GM21723 (cell line): ENCODE measurements at regions not wholly inside any gene's neighbourhood (a gene's known extent, or its start where the extent isn't known, plus 50 kb on each side); places are given as distances from the start of the nearest gene placed in this dataset.

ENCODE experiments used
- ATAC-seq: cut with Tn5 transposase; IDR thresholded peaks from one replicate; pipeline ENCODE4 v1.9.1; 2021; ENCODE audit warnings: mild to moderate bottlenecking, moderate library complexity; ENCODE audit not compliant: unreplicated experiment

DNA sequence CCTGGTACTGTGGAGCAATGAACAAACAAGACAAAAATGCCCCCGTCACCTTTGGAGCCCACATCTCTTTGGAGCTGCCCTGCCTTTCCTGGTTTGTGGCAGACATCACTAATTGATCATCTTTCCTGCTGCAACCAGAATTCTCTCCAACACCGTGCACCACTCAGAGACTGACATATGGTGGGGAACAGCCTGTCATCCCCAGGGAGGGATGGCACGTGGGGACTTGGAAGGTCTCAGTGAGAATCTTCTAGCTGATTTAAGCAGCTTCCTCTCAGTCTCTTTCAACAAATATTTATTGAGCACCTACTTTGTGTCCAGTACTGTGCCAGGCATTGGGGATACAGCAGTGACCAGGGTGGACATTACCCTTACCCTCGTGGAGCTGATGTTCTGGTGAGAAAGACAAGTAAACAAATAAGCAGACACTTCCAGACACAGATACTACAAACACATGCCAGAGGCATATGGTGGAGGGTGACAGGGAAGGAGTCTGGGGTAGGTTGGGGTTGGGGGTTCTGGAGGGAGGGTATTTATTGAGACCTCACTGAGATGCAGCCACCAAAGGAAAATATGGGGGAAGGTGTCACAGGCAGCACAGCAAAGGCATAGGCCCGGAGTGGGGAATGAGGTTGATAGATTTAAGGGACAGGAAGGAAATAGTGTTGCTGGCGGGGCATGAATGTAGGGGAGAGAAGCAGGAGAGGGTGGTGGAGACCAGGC lies 82.3 kb downstream of the CEBPB start:
- ATAC-seq: no peak

DNA sequence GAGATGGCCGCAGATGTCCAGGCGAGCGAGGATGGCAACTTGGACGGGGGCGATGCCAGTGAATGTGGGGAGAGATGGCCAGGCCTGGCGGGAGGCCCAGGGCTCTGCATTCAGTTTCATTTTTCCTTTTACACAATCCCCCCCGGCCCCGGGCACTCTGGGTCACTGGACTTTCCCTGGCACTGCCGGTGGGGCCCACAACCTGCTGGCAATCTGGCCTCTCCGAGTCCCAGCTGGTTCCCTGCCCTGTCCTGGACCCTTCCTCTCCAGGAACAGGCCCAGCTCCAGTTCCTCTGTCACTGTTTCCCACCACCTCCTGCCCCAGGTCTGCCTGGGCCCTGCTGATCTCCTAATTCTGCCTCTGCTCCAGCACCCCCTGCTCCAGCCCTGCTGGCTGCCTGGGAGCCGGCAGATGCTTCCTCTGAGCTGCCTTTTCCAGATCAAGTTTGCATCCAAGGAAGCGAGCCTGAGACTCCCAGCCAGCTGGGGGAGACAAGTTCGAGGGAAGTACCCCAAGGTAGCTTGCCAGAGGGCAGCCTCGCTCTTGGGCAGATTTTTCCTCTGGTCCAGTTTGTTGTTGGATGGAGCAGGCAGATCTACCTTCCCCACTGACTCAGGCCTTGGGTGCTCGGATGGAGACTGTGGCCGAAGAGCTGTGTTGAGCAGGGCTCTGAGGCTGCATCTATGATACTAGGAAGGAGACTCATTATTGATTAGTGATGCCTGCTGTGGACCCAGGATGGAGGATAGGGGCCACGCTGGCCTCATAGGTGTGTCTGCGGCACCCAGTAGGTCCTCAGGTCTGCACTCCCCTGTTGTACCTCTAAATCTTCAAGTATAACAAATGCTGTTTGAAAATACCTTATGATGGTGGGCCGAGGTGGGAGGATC lies 83.2 kb downstream of the CEBPB start:
- no peak for ATAC-seq

DNA sequence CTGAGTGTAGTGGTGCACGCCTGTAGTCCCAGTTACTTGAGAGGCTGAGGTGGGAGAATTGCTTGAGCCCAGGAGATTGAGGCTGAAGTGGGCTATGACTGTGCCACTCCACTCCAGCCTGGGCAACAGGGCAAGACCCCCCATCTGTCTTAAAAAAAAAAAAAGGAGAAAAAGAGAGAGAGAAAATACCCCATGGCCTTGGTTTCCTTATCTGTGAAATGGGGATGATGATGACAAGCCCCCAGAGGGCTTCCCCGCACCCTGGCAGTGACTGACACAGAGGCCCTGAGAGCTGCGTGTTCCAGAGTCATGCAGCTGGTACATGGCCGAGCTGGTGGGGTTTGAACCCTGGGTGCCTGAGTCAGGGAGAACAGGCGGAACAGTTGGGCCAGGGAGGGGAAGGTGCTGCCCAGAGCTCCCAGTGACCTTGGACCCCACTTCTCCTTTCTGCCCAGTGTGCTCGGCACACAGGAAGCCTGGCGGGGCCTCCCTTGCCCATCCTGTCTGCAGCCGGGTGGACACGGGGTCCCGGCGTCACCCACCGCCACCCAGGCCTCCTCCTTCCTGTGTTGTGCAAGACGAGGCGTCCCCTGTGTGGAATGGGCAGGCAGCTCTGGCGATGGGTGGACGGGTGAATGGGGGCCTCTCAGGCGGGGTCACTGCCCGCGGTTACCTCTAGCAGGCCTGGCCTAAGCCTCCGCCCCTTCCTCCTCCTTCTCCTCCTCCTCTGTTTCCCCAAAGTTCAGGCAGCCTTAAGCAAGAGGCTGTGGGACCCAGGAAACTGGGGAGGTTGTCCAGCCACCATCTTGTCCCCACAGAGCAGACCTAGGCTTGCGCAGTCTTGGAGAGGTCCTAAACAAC lies 84.2 kb downstream of the CEBPB start:
- ATAC-seq: no peak

DNA sequence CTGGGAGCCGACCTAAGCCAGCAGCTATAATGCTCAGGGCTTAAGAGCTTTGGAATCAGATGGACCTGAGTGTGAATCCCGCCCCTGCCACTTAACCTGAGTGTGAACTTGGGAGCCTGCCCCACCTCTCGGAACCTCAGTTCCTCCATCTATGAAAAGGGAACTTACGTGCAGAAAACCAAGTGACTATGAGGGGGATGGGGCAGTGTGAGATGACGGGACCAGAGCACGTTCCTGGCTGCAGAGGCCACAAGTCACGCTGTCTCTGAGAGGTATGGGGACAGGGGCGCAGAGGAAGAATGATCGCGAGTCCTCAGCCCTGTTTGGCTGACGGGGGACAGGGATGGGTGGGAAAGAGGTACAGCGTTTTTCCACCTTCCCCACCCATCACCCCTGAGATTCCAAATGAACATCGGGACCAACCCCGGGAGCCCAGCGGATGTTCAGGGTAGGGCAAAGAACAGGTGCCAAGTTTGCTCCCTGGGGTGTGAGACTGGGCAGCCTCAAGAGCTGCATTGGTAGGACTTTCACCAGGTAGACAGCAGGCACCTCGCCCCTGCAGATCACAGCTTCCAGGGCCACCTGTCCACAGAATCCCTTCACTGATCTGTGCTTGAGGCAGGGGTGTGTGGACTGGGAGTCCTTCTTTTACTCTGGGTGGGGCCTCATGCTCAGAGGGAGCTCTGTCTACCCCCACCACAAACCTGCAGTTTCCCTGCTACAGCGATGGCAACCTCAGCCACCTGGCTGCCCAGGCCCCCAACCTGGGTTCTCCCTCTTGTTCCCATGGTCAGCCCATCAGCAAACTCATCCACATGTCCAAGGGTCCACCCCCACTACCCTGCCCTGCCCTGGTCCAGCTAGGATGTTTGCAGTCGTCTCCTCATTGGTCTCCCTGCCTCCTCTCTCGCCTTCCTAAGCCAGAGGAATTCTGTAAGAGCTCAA lies 85.8 kb downstream of the CEBPB start:
- ATAC-seq: no peak

DNA sequence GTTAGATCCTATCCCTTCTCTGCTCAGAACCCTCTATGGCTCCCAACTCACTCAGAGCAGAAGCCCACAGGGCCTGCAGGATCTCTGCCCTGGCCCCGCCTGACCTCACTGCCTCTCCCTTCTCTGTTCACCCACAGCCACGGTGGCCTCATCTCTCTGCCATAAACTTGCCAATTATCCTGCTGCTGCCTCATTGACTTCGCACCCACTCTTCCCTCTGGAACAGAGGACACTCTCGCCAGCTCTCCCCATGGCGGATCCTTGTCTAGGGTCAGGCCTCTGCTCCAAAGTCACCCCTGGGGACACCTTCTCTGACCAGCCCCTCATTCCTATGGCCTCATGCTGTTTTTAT lies 86.4 kb downstream of the CEBPB start:
- no peak for ATAC-seq

DNA sequence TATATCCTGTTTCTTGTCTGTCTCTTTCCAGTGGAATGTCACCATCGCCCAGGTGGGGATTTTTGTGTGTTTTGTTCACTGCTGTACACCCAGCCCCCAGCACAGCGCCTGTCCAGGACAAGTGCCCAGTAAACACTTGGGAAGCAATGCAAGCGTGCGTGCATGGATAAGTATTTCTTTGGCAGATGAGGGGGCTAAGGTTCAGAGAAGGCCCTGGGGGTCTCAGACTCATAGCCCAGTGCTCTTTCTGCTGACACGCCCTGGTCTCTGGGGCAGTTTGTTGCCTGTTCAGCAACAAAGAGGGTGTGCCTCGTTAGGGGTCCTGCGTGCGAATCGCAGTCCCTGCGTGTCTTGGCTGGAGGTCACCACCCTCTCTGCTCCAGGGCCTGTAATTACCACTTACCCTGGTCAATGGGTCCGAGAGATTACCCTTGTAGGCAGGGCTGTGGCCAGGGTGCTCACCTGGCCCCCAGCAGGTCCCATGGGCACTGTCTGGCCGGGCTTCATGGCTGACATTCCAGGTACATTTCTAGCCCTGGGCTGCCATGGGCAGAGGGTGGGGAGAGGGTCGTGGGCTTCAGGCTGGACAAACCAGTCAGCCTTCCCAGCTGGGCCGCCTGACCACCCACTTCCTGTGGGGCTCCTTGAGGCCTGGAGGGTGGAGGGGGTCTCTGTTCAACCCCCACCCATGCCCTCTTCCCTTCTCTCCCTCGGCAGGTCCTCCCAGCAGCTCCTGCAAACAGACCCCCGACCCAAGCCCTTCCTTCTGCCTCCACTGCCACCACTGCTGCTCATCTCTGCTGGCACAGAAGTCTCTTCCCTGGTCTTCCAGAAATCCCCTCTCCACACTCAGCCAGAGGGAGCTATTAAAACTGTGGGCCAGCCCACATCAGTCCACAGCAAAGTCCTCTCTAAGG lies 87.1 kb downstream of the CEBPB start:
- ATAC-seq: no peak

DNA sequence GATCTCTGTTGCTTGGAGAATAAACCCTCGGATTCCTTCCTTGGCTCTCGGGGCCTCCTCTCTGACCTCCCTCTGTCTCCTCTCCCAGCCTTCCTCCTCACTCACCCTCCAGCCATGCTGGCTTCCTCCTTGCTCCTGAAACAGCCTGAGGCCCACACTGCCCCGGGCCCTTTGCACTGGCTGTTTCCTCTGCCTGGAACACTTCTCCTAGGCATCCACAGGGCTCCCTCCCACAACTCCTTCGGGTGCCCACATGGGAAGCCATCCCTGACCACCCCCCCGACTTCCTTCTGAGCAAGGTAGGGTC lies 87.7 kb downstream of the CEBPB start:
- ATAC-seq: no peak

DNA sequence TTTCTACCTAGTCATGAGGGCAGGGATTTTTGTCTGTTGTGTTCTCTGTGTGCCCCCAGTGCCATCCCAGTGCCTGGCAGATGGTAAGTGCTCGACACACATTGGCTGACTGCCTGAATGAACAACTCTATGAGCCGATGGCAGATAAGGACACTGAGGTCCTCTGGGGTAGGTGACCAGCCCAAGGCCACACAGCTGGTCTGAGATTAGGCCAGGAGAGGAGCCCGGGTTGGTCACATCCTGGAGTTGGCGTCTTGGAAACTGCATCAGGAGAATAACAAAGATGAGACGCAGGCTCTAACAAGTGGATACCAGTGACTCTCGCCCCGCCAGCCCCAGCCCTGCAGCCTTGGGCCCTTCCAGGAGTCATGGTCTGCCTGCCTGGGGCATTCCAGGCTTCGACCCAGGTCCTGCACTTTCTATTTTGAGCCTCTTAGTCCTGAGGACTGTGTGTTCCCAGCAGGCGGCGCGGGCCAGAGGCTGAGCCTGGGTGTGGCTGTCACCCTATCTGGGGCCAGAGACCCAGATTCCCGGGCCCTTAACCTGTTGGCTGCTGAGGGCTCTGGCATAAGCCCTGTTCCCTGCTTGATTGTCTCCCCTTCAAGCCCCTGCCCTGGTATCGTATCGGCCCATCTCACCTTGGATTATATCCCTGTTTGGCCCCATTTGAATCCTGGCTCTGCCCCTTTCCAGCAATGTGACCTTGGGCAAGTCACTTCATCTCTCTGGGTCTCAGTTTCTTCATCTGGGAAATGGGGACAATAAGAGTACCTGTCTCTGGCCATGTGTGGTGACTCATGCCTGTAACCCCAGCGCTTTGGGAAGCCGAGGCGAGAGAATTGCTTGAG lies 88.3 kb downstream of the CEBPB start:
- ATAC-seq: no peak

DNA sequence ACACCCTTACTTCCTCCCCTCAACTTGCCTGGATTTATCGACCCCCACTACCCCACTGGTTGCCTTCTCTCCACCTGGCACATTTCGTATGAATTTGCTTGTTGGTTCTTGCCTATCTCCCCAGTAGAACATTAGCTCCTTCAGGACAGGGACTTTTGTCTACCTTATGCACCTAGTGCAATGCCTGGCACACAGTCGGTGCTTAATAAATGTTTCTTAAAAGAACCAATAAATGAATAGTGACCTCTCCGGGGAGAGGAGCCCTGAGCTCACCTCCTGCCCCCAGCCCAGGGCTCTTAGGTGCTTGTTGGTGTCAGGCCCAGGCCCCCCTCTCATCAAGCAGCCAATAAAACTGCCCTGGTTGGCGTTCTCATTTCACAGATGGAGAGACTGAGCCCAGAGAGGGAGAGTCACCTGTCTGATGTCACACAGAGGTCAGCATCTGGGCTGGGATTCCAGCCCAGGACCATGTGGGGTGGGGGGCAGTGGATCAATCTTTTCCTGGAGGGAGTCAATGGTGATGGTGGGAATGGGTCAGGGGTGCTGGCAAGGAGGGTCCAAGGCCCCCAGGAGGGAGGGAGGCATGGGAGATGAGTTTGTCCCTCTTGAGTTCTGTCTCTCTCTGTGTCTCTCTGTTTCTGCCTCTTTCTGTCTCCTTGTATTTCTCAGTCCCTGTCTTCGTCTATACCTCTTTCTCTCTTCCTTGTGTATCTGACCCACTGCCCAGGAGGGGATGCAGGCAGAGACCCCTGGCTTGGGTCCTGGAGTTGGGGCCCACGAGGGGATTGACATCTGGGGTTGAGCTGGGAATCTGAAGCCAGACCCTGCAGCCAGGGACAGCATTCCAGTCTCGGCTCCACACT lies 89.6 kb downstream of the CEBPB start:
- ATAC-seq: no peak

DNA sequence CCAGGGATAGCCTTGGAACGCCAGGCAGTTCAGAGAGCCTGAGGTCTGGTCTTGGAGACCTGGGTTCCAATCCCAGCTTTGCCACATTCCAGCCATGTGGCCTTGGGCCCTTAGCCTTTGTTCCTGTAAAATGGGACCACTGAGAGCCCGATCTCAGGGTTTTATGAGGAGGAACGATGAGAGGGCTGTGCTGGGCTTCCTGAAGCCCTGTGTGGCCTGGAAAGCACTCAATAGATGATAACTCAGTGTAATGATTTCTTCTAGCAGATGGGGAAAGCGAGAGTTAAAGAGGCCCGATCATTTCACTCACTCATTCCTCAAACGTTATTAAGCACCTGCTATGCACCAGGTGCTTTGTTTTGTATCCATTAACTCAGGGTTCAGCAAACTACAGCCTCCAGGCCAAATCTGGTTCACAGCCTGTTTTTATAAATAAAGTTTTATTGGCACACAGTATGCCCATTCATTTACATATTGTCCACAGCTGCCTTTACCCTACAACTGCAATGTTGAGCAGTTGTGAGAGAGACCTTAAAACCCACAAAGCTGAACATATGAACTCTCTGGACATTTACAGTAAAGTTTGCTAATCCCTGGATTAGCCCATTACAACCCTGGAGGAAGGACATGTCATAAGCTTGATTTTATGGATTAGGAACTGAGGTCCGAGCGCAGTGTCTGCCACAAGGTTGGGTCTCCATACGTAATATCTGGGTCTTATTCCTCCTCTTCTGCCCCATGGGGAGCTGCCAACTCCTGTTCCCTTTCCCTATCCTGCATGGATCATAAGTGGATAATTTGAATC lies 90.4 kb downstream of the CEBPB start:
- no peak for ATAC-seq

DNA sequence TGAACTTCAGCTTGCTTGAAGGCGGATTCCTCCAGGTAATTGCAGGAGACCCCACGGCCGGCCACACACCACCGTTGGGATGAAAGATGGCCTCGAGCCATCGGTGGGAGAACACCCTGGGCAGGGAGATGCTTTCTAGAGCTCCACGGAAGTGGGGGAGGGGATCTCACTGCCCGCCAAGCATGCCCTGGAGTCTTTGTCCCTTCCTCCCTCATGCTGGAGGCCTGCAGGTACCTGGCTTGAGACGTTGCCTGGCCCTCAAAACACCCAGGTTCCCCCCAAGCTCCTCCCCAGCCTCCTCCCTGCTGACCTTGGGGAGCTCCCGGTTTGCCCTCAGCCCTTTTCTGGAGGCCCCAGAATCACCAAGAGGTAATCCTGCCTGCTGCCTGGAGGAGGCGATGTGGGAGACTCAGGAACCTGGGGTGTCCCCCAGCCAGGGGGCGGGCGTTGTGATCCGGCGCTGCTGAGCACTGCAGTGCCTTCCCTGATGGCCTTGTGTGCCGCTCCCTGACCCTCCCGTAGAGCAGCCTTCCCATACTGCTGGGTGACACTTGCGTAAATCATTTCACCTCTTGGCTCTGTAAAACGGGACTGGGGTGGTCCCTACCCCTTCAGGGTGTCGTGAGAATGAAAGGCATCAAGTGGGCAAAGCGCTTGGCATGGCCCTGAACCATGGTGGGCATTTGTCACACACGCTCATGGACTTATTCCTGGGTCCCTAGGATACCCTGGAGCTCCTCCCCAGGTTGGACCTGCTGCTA lies 91.4 kb downstream of the CEBPB start:
- no peak for ATAC-seq

DNA sequence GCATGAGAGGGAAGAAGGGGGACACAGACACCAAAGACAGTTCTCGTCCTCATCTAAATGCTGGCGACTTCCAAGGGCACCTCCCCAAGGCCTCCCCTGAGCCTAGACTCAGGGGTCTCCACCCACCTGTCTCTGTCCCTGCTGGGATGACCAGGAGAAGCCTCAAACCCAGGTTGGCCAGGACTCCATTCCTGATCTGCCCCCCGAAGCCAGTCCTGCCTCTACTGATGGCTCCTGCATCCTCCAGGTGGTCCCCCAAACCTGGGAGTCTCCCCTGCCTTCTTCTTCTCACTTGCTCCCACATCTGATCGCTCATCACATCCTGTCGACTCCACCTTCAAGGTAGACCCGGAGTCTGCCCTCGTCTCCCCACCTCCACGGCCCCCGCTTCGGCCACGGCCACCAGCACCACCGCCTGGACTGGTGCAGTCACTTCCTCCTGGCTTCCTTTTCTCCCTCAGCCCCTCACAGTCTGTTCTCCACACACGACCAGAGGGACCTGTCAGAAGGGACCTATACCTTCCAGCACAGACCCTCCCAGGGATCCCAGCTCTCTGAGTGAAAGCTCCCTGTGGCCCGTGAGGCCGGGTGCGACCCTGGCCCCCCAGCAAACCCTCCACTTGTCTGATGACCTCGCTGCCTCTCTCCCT lies 92.1 kb downstream of the CEBPB start:
- ATAC-seq: no peak

DNA sequence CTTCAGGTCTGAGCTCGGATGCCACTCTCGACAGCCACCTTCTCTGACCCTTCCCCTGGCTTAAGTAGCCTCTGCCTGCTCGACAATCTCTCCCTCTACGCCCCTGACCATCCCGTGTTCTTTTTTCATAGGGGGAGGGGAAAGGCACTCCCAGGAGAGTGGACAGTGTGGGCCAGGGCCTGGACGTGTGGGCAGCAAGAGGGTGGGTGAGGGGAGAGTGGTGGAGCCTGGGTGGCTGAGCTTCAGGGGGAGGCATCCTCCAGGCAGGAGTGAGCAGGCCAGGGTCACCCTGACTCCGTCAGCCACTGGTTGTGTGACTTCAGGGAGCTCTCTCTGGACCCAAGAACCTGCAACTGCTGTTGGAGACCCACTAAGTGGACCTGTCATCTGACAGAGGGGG lies 92.7 kb downstream of the CEBPB start:
- ATAC-seq: no peak

DNA sequence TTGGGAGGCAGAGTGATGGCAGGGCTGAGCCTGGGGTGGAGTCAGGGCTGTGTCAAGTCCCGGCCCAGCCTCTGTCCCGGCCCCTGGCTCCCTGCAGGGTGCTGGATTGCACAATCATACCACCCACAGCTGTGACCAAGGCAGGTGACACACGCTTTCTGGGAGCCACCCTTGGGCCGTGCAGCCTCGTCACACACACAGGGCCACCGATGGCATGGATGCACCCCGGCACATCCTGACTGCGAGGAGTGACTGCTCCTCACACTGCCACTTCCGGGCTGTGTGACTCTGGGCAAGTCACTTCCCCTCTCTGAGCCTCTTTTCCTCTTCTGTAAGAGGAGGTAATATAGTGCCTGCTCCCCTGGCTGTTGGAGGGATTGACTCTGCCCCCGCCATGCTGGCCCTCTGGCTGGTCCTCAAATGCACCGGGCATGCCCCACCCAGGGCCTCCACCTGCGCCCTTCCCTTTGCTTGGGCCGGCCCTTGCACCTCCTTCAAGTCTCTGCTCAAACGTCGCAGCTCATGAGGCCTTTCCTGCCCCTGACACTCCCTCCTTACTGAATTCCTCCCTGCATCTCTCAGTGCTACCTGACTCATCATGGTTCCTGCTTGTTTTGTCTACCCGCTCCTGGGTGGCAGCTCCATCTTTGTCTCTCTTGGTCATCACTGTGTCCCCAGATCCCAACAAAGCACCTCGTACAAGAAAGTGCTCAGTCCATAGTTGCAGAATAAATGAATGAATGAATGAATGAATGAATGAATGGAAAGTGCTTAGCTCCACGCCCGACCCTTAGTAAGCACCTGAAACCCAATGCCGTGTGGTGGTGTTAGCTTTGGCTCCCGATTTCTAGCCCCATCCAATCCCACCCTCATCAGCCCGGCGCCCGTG lies 93.5 kb downstream of the CEBPB start:
- ATAC-seq: no peak
